CD4-positive, CD25-positive, alpha-beta regulatory T cell (primary cell): ENCODE measurements at regions not wholly inside any gene's neighbourhood (a gene's known extent, or its start where the extent isn't known, plus 50 kb on each side); places are given as distances from the start of the nearest gene placed in this dataset.

ENCODE experiments used
- ATAC-seq, 2 donors: fragments of 150-1000 bp; cut with Tn5 transposase; one replicate each; pipeline ENCODE4 v1.10.0; 2021; ENCODE audit warnings: low read depth in 2 of 2, moderate number of reproducible peaks in 2 of 2, moderate library complexity in 1 of 2
- DNase-seq, 3 donors: peaks; one replicate each; pipeline versions ENCODE4 v3.0.0 to v3.0.0-alpha.2; 2012 to 2022; ENCODE audit warnings: mixed read lengths in 1 of 3
- H3K27ac ChIP-seq: one replicate; pipeline ENCODE4 v1.7.0; 2013; ENCODE audit warnings: mild to moderate bottlenecking, low read length; ENCODE audit not compliant: insufficient read depth, poor library complexity, severe bottlenecking
- H3K27me3 ChIP-seq: one replicate; pipeline ENCODE4 v1.7.0; 2013; ENCODE audit warnings: low read length; ENCODE audit not compliant: control insufficient read depth, insufficient read depth
- H3K36me3 ChIP-seq: one replicate; pipeline ENCODE4 v1.7.0; 2013; ENCODE audit warnings: mild to moderate bottlenecking, low read length, moderate library complexity; ENCODE audit not compliant: control insufficient read depth, insufficient read depth
- H3K4me1 ChIP-seq: 2 replicates; pipeline ENCODE4 v1.7.0; 2013; ENCODE audit warnings: mild to moderate bottlenecking, low read length; ENCODE audit not compliant: insufficient read depth, control insufficient read depth, poor library complexity, severe bottlenecking
- H3K4me3 ChIP-seq: one replicate; pipeline ENCODE4 v1.7.0; 2013; ENCODE audit warnings: low read depth, mild to moderate bottlenecking, low read length, moderate library complexity
- H3K9me3 ChIP-seq, 2 experiments: 1 replicate in 1 of 2; 2 replicates in 1 of 2; pipeline ENCODE4 v1.7.0; 2013; ENCODE audit warnings: low read length in 2 of 2, mild to moderate bottlenecking in 1 of 2, moderate library complexity in 1 of 2; ENCODE audit not compliant: control insufficient read depth in 2 of 2
- H3K27ac Mint-ChIP-seq, 3 donors: one replicate each; pipeline ENCODE4 v1.8.0; 2020 to 2022; ENCODE audit warnings: mild to moderate bottlenecking in 3 of 3, mixed read lengths in 3 of 3, moderate library complexity in 2 of 3
- H3K27me3 Mint-ChIP-seq: one replicate; pipeline ENCODE4 v1.8.0; 2022; ENCODE audit warnings: mild to moderate bottlenecking, mixed read lengths
- H3K36me3 Mint-ChIP-seq: one replicate; pipeline ENCODE4 v1.8.0; 2020; ENCODE audit warnings: mixed read lengths
- H3K4me1 Mint-ChIP-seq, 4 donors: one replicate each; pipeline ENCODE4 v1.8.0; 2020 to 2022; ENCODE audit warnings: mixed read lengths in 4 of 4, mild to moderate bottlenecking in 1 of 4
- H3K4me3 Mint-ChIP-seq, 4 donors: one replicate each; pipeline ENCODE4 v1.8.0; 2020 to 2022; ENCODE audit warnings: mild to moderate bottlenecking in 4 of 4, mixed read lengths in 4 of 4, moderate library complexity in 3 of 4
- H3K9me3 Mint-ChIP-seq, 7 donors: one replicate each; pipeline ENCODE4 v1.8.0; 2020 to 2022; ENCODE audit warnings: mixed read lengths in 7 of 7, mild to moderate bottlenecking in 3 of 7, moderate library complexity in 2 of 7

GRCh38 chr5:153101235-153102180 lies 389.0 kb upstream of the GRIA1 start:
- H3K9me3 ChIP-seq = no peaks in the 10 kb centered on the region
- Mint-ChIP-seq H3K27me3 (no peaks in the 10 kb centered on the region), H3K9me3 (peaks cover 0 to 7% (median 5%) of the 10 kb centered on the region in 7 donors), H3K4me3 (peak overlapping the region in 1 of 4 donors; percentile 45), H3K4me1 (no peaks in the 10 kb centered on the region), H3K36me3 (no peaks in the 10 kb centered on the region), H3K27ac (no peak overlapping the region)
- no peak for DNase-seq
- H3K4me3 ChIP-seq = no peak overlapping the region
- H3K27me3 ChIP-seq = no peaks in the 10 kb centered on the region
- H3K27ac ChIP-seq = no peak overlapping the region
- no peak for ATAC-seq
- H3K4me1 ChIP-seq = no peaks in the 10 kb centered on the region
- H3K36me3 ChIP-seq = no peaks in the 10 kb centered on the region

GRCh38 chr5:153116916-153117315 lies 373.6 kb upstream of the GRIA1 start:
- H3K4me1 Mint-ChIP-seq = no peaks in the 10 kb centered on the region
- H3K27ac Mint-ChIP-seq = no peak overlapping the region
- H3K36me3 Mint-ChIP-seq = no peaks in the 10 kb centered on the region

GRCh38 chr5:153118018-153118417 lies 372.5 kb upstream of the GRIA1 start:
- Mint-ChIP-seq H3K36me3 (no peaks in the 10 kb centered on the region), H3K27me3 (no peaks in the 10 kb centered on the region), H3K4me3 (no peak overlapping the region), H3K9me3 (peaks cover 0 to 21% (median 2%) of the 10 kb centered on the region in 7 donors), H3K4me1 (no peaks in the 10 kb centered on the region), H3K27ac (no peak overlapping the region)
- DNase-seq (no peak), ATAC-seq (no peak)
- Histone ChIP-seq H3K4me1 (no peaks in the 10 kb centered on the region), H3K27ac (no peak overlapping the region), H3K4me3 (no peak overlapping the region), H3K9me3 (no peaks in the 10 kb centered on the region), H3K27me3 (no peaks in the 10 kb centered on the region), H3K36me3 (no peaks in the 10 kb centered on the region)

More at GRCh38 chr5:153116916-153117315, 373.6 kb upstream of the GRIA1 start:
- Histone ChIP-seq H3K9me3 (no peaks in the 10 kb centered on the region), H3K4me1 (no peaks in the 10 kb centered on the region), H3K27ac (no peak overlapping the region), H3K4me3 (no peak overlapping the region), H3K36me3 (no peaks in the 10 kb centered on the region), H3K27me3 (no peaks in the 10 kb centered on the region)
- peaks cover 0 to 21% (median 2%) of the 10 kb centered on the region in 7 donors for H3K9me3 Mint-ChIP-seq
- no peak for ATAC-seq
- no peaks in the 10 kb centered on the region for H3K27me3 Mint-ChIP-seq
- H3K4me3 Mint-ChIP-seq = no peak overlapping the region
- no peak for DNase-seq

GRCh38 chr5:153122403-153122802 lies 368.1 kb upstream of the GRIA1 start:
- Mint-ChIP-seq H3K27me3 (no peaks in the 10 kb centered on the region), H3K36me3 (no peaks in the 10 kb centered on the region), H3K4me3 (no peak overlapping the region), H3K9me3 (peaks cover 0 to 13% (median 2%) of the 10 kb centered on the region in 7 donors), H3K27ac (no peak overlapping the region), H3K4me1 (no peaks in the 10 kb centered on the region)
- no peaks in the 10 kb centered on the region for H3K4me1 ChIP-seq
- H3K36me3 ChIP-seq = no peaks in the 10 kb centered on the region
- H3K9me3 ChIP-seq = no peaks in the 10 kb centered on the region
- DNase-seq (no peak), ATAC-seq (no peak)
- no peak overlapping the region for H3K4me3 ChIP-seq
- H3K27me3 ChIP-seq = no peaks in the 10 kb centered on the region
- no peak overlapping the region for H3K27ac ChIP-seq

- Mint-ChIP-seq H3K27me3 (no peaks in the 10 kb centered on the region), H3K4me1 (no peaks in the 10 kb centered on the region), H3K9me3 (no peaks in the 10 kb centered on the region), H3K36me3 (no peaks in the 10 kb centered on the region), H3K4me3 (no peak overlapping the region), H3K27ac (no peak overlapping the region)
- ATAC-seq = no peak
- no peak overlapping the region for H3K27ac ChIP-seq
- H3K27me3 ChIP-seq = no peaks in the 10 kb centered on the region
- no peaks in the 10 kb centered on the region for H3K36me3 ChIP-seq
- H3K9me3 ChIP-seq = no peaks in the 10 kb centered on the region
- H3K4me3 ChIP-seq = no peak overlapping the region
- DNase-seq = no peak
- no peaks in the 10 kb centered on the region for H3K4me1 ChIP-seq
Observed at GRCh38 chr5:153130296-153130695, 360.2 kb upstream of the GRIA1 start.

- no peaks in the 10 kb centered on the region for H3K36me3 Mint-ChIP-seq
- no peaks in the 10 kb centered on the region for H3K27me3 Mint-ChIP-seq
- ATAC-seq (no peak), DNase-seq (no peak)
- H3K27ac ChIP-seq = no peak overlapping the region
- H3K9me3 Mint-ChIP-seq = peaks cover 0 to 3% (median 0%) of the 10 kb centered on the region in 7 donors
- no peaks in the 10 kb centered on the region for H3K4me1 Mint-ChIP-seq
- no peak overlapping the region for H3K27ac Mint-ChIP-seq
- H3K9me3 ChIP-seq = no peaks in the 10 kb centered on the region
- H3K4me3 ChIP-seq = no peak overlapping the region
- H3K27me3 ChIP-seq = no peaks in the 10 kb centered on the region
- H3K36me3 ChIP-seq = no peaks in the 10 kb centered on the region
- H3K4me3 Mint-ChIP-seq = no peak overlapping the region
- H3K4me1 ChIP-seq = no peaks in the 10 kb centered on the region
Observed at GRCh38 chr5:153135411-153135810, 355.1 kb upstream of the GRIA1 start.

GRCh38 chr5:153136910-153137614 lies 353.4 kb upstream of the GRIA1 start:
- H3K4me3 Mint-ChIP-seq = no peak overlapping the region
- ATAC-seq (no peak), DNase-seq (no peak)
- no peaks in the 10 kb centered on the region for H3K9me3 ChIP-seq
- peak overlapping the region in 1 of 3 donors; percentile 44 for H3K27ac Mint-ChIP-seq
- no peak overlapping the region for H3K27ac ChIP-seq
- no peaks in the 10 kb centered on the region for H3K4me1 Mint-ChIP-seq
- no peaks in the 10 kb centered on the region for H3K36me3 Mint-ChIP-seq
- no peaks in the 10 kb centered on the region for H3K4me1 ChIP-seq
- H3K36me3 ChIP-seq = no peaks in the 10 kb centered on the region
- no peak overlapping the region for H3K4me3 ChIP-seq
- H3K27me3 Mint-ChIP-seq = no peaks in the 10 kb centered on the region
- peaks cover 0 to 3% (median 0%) of the 10 kb centered on the region in 7 donors for H3K9me3 Mint-ChIP-seq
- no peaks in the 10 kb centered on the region for H3K27me3 ChIP-seq
